Activated naive CD8-positive, alpha-beta T cell treated with anti-CD3 and anti-CD28 coated beads, Interleukin-2, amount 10 ng/mL, durations not matched to agents 7 days and 5 days (primary cell): ENCODE measurements at regions not wholly inside any gene's neighbourhood (a gene's known extent, or its start where the extent isn't known, plus 50 kb on each side); places are given as distances from the start of the nearest gene placed in this dataset.

Experiments
- ATAC-seq: fragments of 150-1000 bp; cut with Tn5 transposase; one replicate; pipeline ENCODE4 v1.10.0; 2021; ENCODE audit warnings: low read depth, moderate library complexity
- POLR2A ChIA-PET: fragments of 350-600 bp; sonication (Branson Sonifier 250); formaldehyde crosslinking; loops from one replicate; lab custom pipeline; 2021; ENCODE audit warnings: antibody characterized with exemption; lab: Charles Lee
- DNase-seq: peaks from one replicate; pipeline ENCODE4 v3.0.0; 2021
- H3K27ac Mint-ChIP-seq: one replicate; pipeline ENCODE4 v1.8.0; 2022; ENCODE audit warnings: mild to moderate bottlenecking, mixed read lengths
- H3K27me3 Mint-ChIP-seq: one replicate; pipeline ENCODE4 v1.8.0; 2022; ENCODE audit warnings: mild to moderate bottlenecking, moderate library complexity, mixed read lengths
- H3K36me3 Mint-ChIP-seq: one replicate; pipeline ENCODE4 v1.8.0; 2021; ENCODE audit warnings: mild to moderate bottlenecking, mixed read lengths
- H3K4me1 Mint-ChIP-seq: one replicate; pipeline ENCODE4 v1.8.0; 2021; ENCODE audit warnings: mixed read lengths
- H3K4me3 Mint-ChIP-seq: one replicate; pipeline ENCODE4 v1.8.0; 2022; ENCODE audit warnings: mild to moderate bottlenecking, moderate library complexity, mixed read lengths
- H3K9me3 Mint-ChIP-seq: one replicate; pipeline ENCODE4 v1.8.0; 2021; ENCODE audit warnings: mixed read lengths

DNA sequence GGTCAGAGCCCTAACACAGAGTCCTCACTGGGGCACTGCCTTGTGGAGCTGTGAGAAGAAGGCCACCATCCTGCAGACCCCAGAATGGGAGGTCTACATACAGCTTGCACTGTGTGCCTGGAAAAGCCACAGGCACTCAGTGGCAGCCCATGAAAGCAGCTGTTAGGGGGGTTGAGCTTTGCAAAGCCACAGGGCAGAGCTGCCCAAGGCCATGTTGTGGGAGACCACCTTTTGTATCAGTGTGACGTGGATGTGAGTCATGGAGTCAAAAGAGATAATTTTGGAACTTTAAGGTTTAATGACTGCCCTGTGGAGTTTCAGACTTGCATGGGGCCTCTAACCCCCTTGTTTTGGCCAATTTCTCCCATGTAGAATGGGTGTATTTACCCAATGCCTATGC, 52.9 kb upstream of the TPRG1 start:
- H3K4me1 Mint-ChIP-seq = peaks cover 2% of the 10 kb centered on the region
- no peak overlapping the region for H3K4me3 Mint-ChIP-seq
- POLR2A ChIA-PET = no interaction called here
- DNase-seq = no peak
- no peak overlapping the region for H3K27ac Mint-ChIP-seq
- peaks cover 14% of the 10 kb centered on the region for H3K36me3 Mint-ChIP-seq
- H3K27me3 Mint-ChIP-seq = no peaks in the 10 kb centered on the region
- no peak for ATAC-seq
- peaks cover 11% of the 10 kb centered on the region for H3K9me3 Mint-ChIP-seq

DNA sequence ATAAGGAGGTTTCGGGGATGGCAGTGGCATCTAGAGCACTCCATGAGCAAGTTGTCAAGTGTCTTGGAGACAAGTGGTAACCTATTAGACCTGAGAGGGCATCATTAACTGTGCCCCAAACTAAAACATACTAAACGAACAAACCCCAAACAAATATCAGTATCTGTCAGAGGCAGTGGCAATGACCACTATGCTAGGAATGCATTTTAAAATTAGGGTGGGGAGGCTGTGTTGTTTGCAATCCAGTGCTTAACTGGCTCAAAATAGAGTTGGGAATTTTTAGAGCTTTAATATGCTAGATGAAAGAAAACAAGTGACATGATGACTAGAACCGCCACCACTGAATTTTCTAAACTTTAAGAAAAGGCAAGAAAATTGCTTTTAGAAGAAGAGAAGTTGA, 51.8 kb upstream of the TPRG1 start:
- no peak overlapping the region for H3K27ac Mint-ChIP-seq
- peaks cover 2% of the 10 kb centered on the region for H3K4me1 Mint-ChIP-seq
- peaks cover 11% of the 10 kb centered on the region for H3K9me3 Mint-ChIP-seq
- DNase-seq = no peak
- no peak for ATAC-seq
- H3K4me3 Mint-ChIP-seq = no peak overlapping the region
- H3K27me3 Mint-ChIP-seq = no peaks in the 10 kb centered on the region
- POLR2A ChIA-PET = no interaction called here
- H3K36me3 Mint-ChIP-seq = peaks cover 14% of the 10 kb centered on the region

DNA sequence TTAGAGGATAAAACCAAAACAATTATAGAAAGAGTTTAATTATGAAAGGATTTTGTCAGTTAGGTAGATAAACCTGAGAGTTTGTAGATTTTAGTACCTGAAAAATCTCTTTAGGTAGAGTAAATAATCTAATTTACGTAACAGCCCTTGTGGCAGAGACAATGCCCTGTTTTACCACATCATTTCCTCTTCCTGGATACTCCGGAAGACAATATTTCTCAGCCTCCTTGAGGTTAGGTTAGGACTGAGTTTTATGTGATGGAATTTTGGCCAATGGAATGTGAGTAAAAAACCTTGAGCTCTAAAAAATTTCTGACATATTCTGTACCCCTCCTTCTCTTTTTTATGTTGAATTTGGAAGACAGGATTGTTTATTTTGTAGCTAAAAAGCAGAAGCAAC, 50.7 kb upstream of the TPRG1 start:
- peaks cover 14% of the 10 kb centered on the region for H3K36me3 Mint-ChIP-seq
- DNase-seq = no peak
- POLR2A ChIA-PET = interaction anchor here (0.7 to 1.4 kb wide), 2 partner anchors 10 to 13 kb away, joined by 3 to 5 read pairs; no protein-coding TSS in a partner anchor
- peaks cover 4% of the 10 kb centered on the region for H3K4me1 Mint-ChIP-seq
- no peaks in the 10 kb centered on the region for H3K27me3 Mint-ChIP-seq
- H3K4me3 Mint-ChIP-seq = no peak overlapping the region
- H3K27ac Mint-ChIP-seq = no peak overlapping the region
- ATAC-seq = no peak
- H3K9me3 Mint-ChIP-seq = peaks cover 11% of the 10 kb centered on the region
